GM21526 (cell line): ENCODE measurements at regions not wholly inside any gene's neighbourhood (a gene's known extent, or its start where the extent isn't known, plus 50 kb on each side); places are given as distances from the start of the nearest gene placed in this dataset.
"Not testable (repeated sequence)": the region's sequence is repeated elsewhere in the genome, so short reads cannot be mapped to it uniquely, and the experiment has no call there.

Experiments
- ATAC-seq: cut with Tn5 transposase; IDR thresholded peaks from one replicate; pipeline ENCODE4 v1.9.1; 2021; ENCODE audit warnings: moderate library complexity; ENCODE audit not compliant: unreplicated experiment, low FRiP score

GRCh38 chr4:53959343-53960120 is 104.9 kb downstream of the CHIC2 start:
- ATAC-seq = no peak

GRCh38 chr4:53956454-53956853 is 108.0 kb downstream of the CHIC2 start:
- ATAC-seq = no peak

GRCh38 chr4:53956053-53956452 is 108.4 kb downstream of the CHIC2 start:
- no peak for ATAC-seq

GRCh38 chr4:53951414-53951813 is 113.0 kb downstream of the CHIC2 start:
- no peak for ATAC-seq

GRCh38 chr4:53943345-53944085 is 120.9 kb downstream of the CHIC2 start:
- ATAC-seq = no peak

DNA sequence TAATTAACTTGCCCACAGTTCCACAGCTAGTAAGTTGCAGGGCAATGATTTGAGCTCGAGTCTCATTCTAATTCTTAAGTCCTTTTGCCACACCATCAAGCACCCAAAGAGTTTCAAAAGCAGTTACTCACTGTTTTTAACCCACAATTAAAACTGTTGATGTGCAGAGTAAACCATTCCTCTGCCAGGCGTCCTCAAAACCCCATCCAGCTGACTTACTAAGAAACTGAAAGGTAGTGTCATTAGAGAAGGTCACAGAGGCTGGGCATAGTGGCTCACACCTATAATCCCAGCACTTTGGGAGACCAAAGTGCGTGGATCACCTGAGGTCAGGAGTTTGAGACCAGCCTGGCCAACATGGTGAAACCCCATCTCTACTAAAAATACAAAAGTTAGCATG is 121.7 kb downstream of the CHIC2 start:
- no peak for ATAC-seq

DNA sequence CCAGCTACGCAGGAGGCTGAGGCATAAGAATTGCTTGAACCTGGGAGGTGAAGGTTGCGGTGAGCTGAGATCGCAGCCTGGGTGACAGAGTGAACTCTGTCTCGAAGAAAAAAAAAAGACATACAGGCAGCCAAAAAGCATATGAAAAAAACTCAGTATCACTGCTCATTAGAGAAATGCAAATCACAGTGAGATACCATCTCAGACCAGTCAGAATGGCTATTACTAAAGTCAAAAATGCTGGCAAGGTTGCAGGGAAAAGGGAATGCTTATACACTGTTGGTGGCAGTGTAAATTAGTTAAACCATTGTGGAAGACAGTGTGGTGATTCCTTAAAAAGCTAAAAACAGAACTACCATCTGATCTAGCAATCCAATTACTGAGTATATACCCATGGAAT is 123.1 kb downstream of the CHIC2 start:
- ATAC-seq = no peak

GRCh38 chr4:53939892-53940291 is 124.5 kb downstream of the CHIC2 start:
- ATAC-seq = not testable (repeated sequence)

- no peak for ATAC-seq
These were observed 126.5 kb downstream of the CHIC2 start for GRCh38 chr4:53937918-53938317.

DNA sequence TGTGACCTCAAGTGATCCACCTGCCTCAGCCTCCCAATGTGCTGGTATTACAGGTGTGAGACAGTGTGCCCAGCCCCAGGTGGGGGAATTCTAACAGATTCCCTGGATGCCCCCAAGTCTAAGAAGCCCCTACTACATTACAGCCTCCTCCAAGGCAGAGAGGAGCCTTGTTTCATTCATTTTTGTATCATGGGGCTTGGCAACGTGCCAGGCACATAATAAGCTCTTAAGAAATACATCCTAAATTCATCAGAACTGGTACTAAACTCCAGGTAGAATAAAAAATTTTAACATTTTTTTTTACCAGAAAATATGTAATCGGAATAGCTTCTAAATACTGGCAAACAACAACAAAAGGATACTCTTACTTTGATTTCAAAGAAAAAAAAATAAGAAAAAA is 127.1 kb downstream of the CHIC2 start:
- ATAC-seq = no peak

DNA sequence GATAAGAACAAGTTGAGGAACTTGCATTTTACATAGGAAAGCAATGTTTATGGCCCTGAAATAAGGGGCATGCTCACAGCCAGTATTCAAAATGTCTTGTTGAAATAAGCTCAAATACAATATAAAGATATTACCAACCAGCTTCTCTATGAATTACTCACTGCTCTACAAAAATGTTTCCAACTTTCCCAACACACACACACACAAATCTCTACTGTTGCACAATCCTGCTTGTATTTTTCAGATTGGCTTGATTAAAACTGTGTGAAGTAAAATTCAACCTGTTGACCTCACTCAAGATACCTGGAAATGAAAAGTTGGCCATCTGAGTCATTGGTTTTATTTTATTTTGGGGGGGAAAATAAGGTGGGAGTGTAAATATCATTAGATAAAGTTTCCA is 128.6 kb downstream of the CHIC2 start:
- ATAC-seq = no peak

GRCh38 chr4:53932796-53933610 is 131.4 kb downstream of the CHIC2 start:
- no peak for ATAC-seq

DNA sequence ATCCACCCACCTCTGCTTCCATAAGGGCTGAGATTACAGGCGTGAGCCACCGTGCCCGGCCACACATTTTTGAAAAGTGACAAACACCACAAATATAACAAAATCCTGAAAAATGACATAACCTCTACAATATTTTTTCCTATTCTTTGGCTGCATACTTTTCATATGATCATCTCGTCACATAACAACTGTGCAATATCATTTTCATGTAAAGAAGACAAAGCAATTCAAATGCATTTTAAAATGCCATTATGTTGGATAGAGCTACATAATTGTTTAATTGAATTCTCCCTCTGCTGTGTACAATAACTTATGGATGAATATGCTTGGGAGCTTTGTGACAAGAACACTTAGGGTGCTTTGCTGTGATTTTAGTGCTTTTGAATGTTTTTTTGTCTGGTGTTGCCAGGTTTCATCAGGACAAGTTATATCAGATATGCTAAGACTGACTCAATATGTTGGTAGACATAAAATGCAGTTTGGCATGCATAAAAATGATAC is 132.9 kb downstream of the CHIC2 start:
- no peak for ATAC-seq

GRCh38 chr4:53929955-53930798 is 134.2 kb downstream of the CHIC2 start:
- ATAC-seq = peak; percentile 65

- no peak for ATAC-seq
These were observed 135.1 kb downstream of the CHIC2 start for GRCh38 chr4:53929311-53929710.

GRCh38 chr4:53928825-53929224 is 135.6 kb downstream of the CHIC2 start:
- no peak for ATAC-seq

- ATAC-seq = no peak
These were observed 139.3 kb downstream of the CHIC2 start for GRCh38 chr4:53925050-53925605.

GRCh38 chr4:53924333-53925049 is 139.9 kb downstream of the CHIC2 start:
- ATAC-seq = no peak

DNA sequence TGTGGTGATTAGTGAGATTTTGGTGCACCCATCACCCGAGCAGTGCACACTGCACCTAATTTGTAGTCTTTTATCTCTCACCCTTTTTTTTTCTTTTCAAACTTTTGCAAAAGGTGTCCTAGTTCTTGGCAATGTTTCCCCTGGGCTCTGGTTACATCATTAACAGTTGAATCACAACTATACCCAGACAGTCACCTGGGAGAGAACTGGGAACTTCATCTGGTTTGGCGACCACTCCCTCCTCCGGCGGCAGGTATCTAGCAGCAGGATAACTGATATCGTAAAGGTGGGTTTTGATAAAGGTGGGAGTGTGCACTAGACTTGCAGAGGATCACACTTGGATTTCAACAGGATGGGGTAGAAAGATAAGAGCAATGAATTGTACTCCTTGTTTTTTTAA is 140.5 kb downstream of the CHIC2 start:
- no peak for ATAC-seq
